HepG2 (cell line): ENCODE measurements at regions not wholly inside any gene's neighbourhood (a gene's known extent, or its start where the extent isn't known, plus 50 kb on each side); places are given as distances from the start of the nearest gene placed in this dataset.
A peak's percentile ranks its signal among the peaks of the same experiment; 100 is the strongest.

Source experiments
- CBX2 ChIP-seq, 2 experiments: fragments of 200-600 bp in 1 of 2; sonication (generic); formaldehyde crosslinking in 1 of 2; IDR thresholded peaks; 2 replicates each; pipeline versions ENCODE4 v1.7.0 to v1.8.1; 2018 to 2022; ENCODE audit warnings: low read depth in 2 of 2, low read length in 1 of 2, mild to moderate bottlenecking in 1 of 2, missing genetic modification reagents in 1 of 2
- CHD4 ChIP-seq: fragments of 200-600 bp; sonication (generic); IDR thresholded peaks from 2 replicates; pipeline ENCODE4 v1.7.0; 2017; ENCODE audit warnings: mild to moderate bottlenecking, low read length, borderline replicate concordance
- KLF12 ChIP-seq: sonication (generic); formaldehyde crosslinking; IDR thresholded peaks from 2 replicates; pipeline ENCODE4 v1.4.0; 2020; ENCODE audit warnings: missing genetic modification reagents, borderline replicate concordance
- RARG ChIP-seq: sonication (generic); formaldehyde crosslinking; IDR thresholded peaks from 2 replicates; pipeline ENCODE4 v1.4.0; 2020; ENCODE audit warnings: low read depth, mild to moderate bottlenecking, missing genetic modification reagents
- RFXAP ChIP-seq: sonication (generic); formaldehyde crosslinking; IDR thresholded peaks from 2 replicates; pipeline ENCODE4 v1.4.0; 2020; ENCODE audit warnings: missing genetic modification reagents, borderline replicate concordance
- SKI ChIP-seq: fragments of 450-650 bp; IDR thresholded peaks from one replicate; pipeline ENCODE4 v1.6.1; 2018; ENCODE audit warnings: mild to moderate bottlenecking; ENCODE audit not compliant: partially characterized antibody
- ZBTB38 ChIP-seq: sonication (generic); formaldehyde crosslinking; IDR thresholded peaks from 2 replicates; pipeline ENCODE4 v1.5.1; 2020; ENCODE audit warnings: mild to moderate bottlenecking, missing genetic modification reagents
- ZNF317 ChIP-seq: sonication (generic); formaldehyde crosslinking; IDR thresholded peaks from 2 replicates; pipeline ENCODE4 v1.5.0; 2020; ENCODE audit warnings: mild to moderate bottlenecking, missing genetic modification reagents
- ZNF432 ChIP-seq: sonication (generic); formaldehyde crosslinking; IDR thresholded peaks from 2 replicates; pipeline ENCODE4 v1.5.0; 2020; ENCODE audit warnings: missing genetic modification reagents, mild to moderate bottlenecking, borderline replicate concordance
- ZNF772 ChIP-seq: sonication (generic); formaldehyde crosslinking; IDR thresholded peaks from 2 replicates; pipeline ENCODE4 v1.5.0; 2020; ENCODE audit warnings: mild to moderate bottlenecking, missing genetic modification reagents
- ZSCAN25 ChIP-seq: sonication (generic); formaldehyde crosslinking; IDR thresholded peaks from 2 replicates; pipeline ENCODE4 v1.8.0; 2022; ENCODE audit warnings: mild to moderate bottlenecking, missing genetic modification reagents
- TF ChIP-seq, protein P1 (sequence below): sonication (generic); formaldehyde crosslinking; IDR thresholded peaks from 2 replicates; pipeline ENCODE4 v1.4.0; 2020; ENCODE audit warnings: mild to moderate bottlenecking, missing genetic modification reagents, borderline replicate concordance
- TF ChIP-seq, protein P2 (sequence below): sonication (generic); formaldehyde crosslinking; IDR thresholded peaks from 2 replicates; pipeline ENCODE4 v1.8.0; 2022; ENCODE audit warnings: mild to moderate bottlenecking, missing genetic modification reagents; ENCODE audit not compliant: insufficient replicate concordance
- TF ChIP-seq, protein P3 (sequence below): sonication (generic); formaldehyde crosslinking; IDR thresholded peaks from 2 replicates; pipeline ENCODE4 v1.4.0; 2020; ENCODE audit warnings: missing genetic modification reagents, borderline replicate concordance
- TF ChIP-seq, protein P4 (sequence below): sonication (generic); formaldehyde crosslinking; IDR thresholded peaks from 2 replicates; pipeline ENCODE4 v1.5.1; 2020; ENCODE audit warnings: mild to moderate bottlenecking, moderate library complexity, missing genetic modification reagents

DNA sequence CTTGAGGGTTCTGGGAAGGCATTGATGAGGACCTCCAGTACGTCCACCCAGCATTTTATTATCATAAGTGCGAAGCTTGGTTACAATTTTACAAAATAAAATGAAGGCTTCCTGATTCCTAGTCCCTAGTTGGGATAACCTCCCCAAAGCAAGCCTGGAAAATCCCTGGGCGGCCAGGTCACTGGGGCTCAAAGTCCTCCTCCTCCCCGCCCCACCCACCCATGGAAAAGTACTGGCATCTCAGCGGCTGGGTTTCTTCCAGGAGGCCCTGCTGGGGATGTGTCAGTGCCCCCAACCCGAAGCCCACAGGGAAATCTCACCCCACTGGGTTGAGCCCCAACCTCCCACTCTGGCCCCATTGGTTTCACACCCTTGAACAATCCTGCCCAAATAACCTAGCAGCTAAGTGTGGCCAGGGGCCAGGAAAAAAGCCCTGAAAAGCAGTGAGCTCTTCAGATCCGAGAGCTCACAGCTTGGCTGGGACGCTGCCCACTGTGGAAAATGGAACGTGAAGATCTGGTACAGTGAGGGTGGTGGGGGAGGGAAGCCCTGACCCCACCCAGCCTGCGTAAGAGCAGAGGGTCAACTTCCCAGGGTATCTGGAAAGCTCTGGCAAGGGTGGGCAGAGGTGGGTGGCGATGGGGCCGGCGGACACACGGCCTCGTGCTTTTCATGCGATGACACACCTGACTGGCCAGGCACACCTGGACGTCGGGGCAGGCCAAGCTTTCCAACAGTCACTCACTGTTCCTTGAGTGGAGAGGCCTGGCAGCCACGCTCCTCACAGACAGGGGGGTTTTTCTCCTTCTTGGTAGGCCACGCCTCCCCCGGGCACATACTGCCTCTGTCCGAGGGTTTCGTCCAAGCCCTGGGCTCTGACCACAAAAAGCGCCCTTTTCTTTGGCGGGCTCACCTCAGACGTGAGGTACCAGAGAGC, 324.5 kb downstream of the SOX9 start (continued):
- TF ChIP-seq, protein P1, sequence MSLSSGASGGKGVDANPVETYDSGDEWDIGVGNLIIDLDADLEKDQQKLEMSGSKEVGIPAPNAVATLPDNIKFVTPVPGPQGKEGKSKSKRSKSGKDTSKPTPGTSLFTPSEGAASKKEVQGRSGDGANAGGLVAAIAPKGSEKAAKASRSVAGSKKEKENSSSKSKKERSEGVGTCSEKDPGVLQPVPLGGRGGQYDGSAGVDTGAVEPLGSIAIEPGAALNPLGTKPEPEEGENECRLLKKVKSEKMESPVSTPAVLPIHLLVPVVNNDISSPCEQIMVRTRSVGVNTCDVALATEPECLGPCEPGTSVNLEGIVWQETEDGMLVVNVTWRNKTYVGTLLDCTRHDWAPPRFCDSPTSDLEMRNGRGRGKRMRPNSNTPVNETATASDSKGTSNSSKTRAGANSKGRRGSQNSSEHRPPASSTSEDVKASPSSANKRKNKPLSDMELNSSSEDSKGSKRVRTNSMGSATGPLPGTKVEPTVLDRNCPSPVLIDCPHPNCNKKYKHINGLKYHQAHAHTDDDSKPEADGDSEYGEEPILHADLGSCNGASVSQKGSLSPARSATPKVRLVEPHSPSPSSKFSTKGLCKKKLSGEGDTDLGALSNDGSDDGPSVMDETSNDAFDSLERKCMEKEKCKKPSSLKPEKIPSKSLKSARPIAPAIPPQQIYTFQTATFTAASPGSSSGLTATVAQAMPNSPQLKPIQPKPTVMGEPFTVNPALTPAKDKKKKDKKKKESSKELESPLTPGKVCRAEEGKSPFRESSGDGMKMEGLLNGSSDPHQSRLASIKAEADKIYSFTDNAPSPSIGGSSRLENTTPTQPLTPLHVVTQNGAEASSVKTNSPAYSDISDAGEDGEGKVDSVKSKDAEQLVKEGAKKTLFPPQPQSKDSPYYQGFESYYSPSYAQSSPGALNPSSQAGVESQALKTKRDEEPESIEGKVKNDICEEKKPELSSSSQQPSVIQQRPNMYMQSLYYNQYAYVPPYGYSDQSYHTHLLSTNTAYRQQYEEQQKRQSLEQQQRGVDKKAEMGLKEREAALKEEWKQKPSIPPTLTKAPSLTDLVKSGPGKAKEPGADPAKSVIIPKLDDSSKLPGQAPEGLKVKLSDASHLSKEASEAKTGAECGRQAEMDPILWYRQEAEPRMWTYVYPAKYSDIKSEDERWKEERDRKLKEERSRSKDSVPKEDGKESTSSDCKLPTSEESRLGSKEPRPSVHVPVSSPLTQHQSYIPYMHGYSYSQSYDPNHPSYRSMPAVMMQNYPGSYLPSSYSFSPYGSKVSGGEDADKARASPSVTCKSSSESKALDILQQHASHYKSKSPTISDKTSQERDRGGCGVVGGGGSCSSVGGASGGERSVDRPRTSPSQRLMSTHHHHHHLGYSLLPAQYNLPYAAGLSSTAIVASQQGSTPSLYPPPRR = peak; percentile 13
- TF ChIP-seq RFXAP = peak; percentile 19; the same call in 1 of the 2 replicates
- TF ChIP-seq ZNF432 = no peak
- TF ChIP-seq, protein P2, sequence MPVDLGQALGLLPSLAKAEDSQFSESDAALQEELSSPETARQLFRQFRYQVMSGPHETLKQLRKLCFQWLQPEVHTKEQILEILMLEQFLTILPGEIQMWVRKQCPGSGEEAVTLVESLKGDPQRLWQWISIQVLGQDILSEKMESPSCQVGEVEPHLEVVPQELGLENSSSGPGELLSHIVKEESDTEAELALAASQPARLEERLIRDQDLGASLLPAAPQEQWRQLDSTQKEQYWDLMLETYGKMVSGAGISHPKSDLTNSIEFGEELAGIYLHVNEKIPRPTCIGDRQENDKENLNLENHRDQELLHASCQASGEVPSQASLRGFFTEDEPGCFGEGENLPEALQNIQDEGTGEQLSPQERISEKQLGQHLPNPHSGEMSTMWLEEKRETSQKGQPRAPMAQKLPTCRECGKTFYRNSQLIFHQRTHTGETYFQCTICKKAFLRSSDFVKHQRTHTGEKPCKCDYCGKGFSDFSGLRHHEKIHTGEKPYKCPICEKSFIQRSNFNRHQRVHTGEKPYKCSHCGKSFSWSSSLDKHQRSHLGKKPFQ (CRISPR knock-in tag) = peak; percentile 52
- TF ChIP-seq, protein P3, sequence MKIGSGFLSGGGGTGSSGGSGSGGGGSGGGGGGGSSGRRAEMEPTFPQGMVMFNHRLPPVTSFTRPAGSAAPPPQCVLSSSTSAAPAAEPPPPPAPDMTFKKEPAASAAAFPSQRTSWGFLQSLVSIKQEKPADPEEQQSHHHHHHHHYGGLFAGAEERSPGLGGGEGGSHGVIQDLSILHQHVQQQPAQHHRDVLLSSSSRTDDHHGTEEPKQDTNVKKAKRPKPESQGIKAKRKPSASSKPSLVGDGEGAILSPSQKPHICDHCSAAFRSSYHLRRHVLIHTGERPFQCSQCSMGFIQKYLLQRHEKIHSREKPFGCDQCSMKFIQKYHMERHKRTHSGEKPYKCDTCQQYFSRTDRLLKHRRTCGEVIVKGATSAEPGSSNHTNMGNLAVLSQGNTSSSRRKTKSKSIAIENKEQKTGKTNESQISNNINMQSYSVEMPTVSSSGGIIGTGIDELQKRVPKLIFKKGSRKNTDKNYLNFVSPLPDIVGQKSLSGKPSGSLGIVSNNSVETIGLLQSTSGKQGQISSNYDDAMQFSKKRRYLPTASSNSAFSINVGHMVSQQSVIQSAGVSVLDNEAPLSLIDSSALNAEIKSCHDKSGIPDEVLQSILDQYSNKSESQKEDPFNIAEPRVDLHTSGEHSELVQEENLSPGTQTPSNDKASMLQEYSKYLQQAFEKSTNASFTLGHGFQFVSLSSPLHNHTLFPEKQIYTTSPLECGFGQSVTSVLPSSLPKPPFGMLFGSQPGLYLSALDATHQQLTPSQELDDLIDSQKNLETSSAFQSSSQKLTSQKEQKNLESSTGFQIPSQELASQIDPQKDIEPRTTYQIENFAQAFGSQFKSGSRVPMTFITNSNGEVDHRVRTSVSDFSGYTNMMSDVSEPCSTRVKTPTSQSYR (CRISPR knock-in tag) = peak; percentile 6; the same call in 1 of the 2 replicates
- 0 out of 2 replicates have a peak, but pooled peaks have one; percentile 71 for TF ChIP-seq RARG (CRISPR knock-in tag)
- TF ChIP-seq CBX2 (IDR thresholded peaks at IDR 0.05; ENCODE audit: low read depth, low read length) = no peak
- TF ChIP-seq CBX2 (CRISPR knock-in tag; IDR thresholded peaks at IDR 0.05; ENCODE audit: low read depth) = no peak
- peak; percentile 75; the same call in 1 of the 2 replicates for TF ChIP-seq CHD4
- TF ChIP-seq SKI = peak; percentile 32
- TF ChIP-seq, protein P4, sequence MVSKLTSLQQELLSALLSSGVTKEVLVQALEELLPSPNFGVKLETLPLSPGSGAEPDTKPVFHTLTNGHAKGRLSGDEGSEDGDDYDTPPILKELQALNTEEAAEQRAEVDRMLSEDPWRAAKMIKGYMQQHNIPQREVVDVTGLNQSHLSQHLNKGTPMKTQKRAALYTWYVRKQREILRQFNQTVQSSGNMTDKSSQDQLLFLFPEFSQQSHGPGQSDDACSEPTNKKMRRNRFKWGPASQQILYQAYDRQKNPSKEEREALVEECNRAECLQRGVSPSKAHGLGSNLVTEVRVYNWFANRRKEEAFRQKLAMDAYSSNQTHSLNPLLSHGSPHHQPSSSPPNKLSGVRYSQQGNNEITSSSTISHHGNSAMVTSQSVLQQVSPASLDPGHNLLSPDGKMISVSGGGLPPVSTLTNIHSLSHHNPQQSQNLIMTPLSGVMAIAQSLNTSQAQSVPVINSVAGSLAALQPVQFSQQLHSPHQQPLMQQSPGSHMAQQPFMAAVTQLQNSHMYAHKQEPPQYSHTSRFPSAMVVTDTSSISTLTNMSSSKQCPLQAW (CRISPR knock-in tag) = peak; percentile 76
- TF ChIP-seq ZNF317 (CRISPR knock-in tag) = 0 out of 2 replicates have a peak, but pooled peaks have one; percentile 28
- TF ChIP-seq ZNF772 (CRISPR knock-in tag) = peak; percentile 71; the same call in 1 of the 2 replicates
- peak; percentile 60; the same call in 1 of the 2 replicates for TF ChIP-seq ZSCAN25 (CRISPR knock-in tag)
- TF ChIP-seq ZBTB38 (CRISPR knock-in tag) = peak; percentile 98
- TF ChIP-seq KLF12 (CRISPR knock-in tag) = peak; percentile 76; the same call in 1 of the 2 replicates
